GM21381 (cell line): ENCODE measurements at regions not wholly inside any gene's neighbourhood (a gene's known extent, or its start where the extent isn't known, plus 50 kb on each side); places are given as distances from the start of the nearest gene placed in this dataset.

Source experiments
- ATAC-seq: cut with Tn5 transposase; IDR thresholded peaks from one replicate; pipeline ENCODE4 v1.9.1; 2021; ENCODE audit warnings: mild to moderate bottlenecking, moderate library complexity; ENCODE audit not compliant: unreplicated experiment

- no peak for ATAC-seq
Measured at GRCh38 chr14:62130441-62130840, 368.2 kb downstream of the SNAPC1 start.

- ATAC-seq, result no peak
Measured at GRCh38 chr14:62133776-62134550, 371.7 kb downstream of the SNAPC1 start.

GRCh38 chr14:62138593-62138992 is 376.4 kb downstream of the SNAPC1 start:
- no peak for ATAC-seq

DNA sequence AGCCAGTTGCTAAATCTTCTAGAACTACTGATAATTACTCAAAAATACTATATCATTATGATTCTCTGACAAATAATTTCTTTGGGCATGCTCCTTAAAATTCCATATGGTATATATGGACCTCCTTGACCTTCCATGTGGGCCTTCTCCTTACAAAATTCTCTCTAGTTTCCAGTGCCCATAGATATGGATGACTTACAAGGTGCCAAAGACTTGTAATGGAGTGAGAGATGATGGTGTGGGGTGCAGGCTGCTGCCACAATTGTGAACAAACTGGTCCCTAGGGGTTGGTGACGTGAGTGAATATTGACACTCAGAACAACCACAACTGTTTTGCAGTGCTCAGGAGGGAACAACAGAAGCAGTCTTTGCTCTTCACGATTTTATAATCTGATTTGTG is 378.9 kb downstream of the SNAPC1 start:
- ATAC-seq, result no peak

DNA sequence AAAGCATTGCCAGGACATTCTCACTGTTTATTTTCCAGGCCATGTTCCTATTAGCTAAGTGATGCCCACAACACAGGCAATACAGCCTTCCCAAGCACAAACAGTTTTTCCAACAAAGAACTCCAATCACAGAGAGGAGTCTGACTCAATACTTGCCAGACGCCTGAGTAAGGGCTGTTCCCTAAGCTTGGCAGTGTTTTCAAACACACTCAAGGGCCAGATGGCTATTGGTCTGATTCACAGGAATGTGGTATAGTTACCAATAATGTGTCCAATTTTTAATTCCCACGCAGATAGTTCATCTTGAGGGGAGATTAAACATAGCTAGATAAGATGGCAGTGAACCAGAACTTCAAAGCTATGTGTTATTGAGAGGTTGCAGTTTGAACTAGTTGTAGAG is 381.0 kb downstream of the SNAPC1 start:
- ATAC-seq, result no peak

DNA sequence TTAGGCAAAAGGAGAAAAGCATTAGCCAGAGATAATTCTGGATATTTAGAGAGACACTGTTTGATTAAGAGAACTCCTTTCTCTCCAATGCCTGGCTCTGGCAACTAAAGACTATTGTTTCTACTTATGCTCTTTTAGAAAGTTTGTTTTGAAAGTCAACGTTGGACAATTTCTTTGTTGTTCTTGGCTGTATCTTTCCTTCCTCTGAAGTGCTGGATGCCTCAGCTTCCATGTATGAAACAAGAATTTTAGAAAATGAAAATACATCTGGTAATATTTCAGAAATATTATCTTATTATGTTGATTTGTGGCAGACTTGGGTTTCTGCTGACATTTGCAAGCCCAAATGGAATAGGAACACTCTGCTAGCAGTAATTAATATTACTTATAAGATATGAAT is 382.6 kb downstream of the SNAPC1 start:
- no peak for ATAC-seq

DNA sequence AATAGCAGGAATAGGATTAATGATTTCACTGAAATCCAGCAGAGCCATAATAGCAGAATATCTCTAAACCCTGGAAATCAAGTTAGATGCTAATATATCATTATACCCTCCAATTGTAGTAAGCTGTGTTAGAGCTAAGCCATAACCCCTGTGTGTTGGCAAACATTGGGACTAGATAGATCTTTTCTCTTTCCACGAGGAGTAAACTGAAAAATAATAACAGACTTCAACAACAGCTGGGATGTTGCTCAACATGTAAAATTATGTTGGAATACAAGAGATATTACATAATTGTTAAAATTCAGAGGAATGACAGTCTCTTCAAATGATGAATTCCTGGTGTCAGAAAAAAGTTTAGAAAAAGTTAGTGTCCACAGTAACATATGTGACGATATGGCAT is 383.8 kb downstream of the SNAPC1 start:
- ATAC-seq, result no peak

GRCh38 chr14:62156052-62156451 is 393.8 kb downstream of the SNAPC1 start:
- ATAC-seq, result no peak

DNA sequence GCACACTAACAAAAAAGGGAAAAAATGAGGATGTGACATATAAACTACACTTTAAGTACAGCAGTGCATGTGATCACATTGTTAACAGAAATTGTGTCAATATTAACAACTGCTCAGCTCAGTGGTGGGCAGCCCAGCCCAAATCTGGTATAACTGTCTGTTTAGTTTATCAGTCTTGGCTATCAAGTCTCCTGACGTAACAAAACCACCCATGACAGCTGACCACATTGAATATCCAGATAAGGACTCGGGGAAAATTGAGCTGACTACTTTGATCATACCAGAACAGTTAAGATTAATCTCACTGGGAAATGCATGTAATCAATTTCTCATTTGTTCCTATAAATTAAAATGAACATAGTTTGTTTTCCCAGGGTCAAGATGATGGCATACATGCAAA is 396.6 kb downstream of the SNAPC1 start:
- ATAC-seq, result no peak

GRCh38 chr14:62159314-62159713 is 397.1 kb downstream of the SNAPC1 start:
- ATAC-seq, result no peak

DNA sequence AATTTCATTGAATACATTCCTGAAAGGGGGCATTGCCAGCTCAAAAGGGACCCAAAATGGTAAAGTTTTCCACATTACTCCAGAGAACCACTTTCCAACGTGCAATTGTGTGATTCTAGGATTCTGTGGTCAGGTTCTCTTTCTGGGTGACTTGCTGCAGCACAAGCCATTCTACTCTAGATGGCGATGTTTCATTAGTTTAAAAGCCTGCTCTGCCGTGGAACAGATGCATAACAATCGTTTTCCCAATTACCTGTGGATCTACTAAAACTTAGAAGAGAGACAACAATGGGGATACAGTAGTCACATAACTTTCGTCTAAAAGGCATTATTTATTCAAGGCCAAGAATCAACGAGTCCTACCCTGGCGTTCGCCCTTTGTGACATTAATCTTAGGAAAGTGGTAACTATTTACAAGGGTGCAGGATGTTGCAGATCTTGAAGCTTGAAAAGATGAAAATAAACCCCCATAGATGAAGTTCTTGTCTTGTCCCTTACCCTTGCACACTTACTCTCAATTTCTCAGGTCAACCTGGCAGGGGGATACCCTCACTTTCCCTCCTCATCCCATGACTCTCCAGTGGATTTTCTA is 400.9 kb downstream of the SNAPC1 start:
- no peak for ATAC-seq

GRCh38 chr14:62168564-62169155 is 406.4 kb downstream of the SNAPC1 start:
- ATAC-seq, result no peak

GRCh38 chr14:62179367-62180018 is 417.3 kb downstream of the SNAPC1 start:
- no peak for ATAC-seq

DNA sequence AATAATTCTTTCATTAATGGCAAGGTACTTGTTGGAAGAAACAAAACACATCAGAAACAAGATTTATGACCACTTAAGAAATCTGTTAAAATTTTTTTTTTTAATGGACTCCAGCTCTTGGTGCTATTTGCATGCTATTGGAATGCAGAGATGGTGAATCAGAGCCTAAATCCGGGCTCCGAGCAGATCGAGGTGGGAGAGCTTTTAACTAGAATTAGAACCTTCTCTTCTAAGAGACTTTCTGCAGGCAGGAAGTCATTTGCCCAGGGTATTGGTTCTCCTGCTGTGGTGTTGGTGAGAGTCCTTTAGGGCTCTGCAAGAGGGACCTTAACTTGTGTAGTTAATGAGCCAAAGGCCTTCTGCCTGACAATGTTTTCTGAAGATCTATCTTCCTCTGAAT is 419.4 kb downstream of the SNAPC1 start:
- no peak for ATAC-seq

GRCh38 chr14:62185078-62185477 is 422.9 kb downstream of the SNAPC1 start:
- ATAC-seq, result no peak

DNA sequence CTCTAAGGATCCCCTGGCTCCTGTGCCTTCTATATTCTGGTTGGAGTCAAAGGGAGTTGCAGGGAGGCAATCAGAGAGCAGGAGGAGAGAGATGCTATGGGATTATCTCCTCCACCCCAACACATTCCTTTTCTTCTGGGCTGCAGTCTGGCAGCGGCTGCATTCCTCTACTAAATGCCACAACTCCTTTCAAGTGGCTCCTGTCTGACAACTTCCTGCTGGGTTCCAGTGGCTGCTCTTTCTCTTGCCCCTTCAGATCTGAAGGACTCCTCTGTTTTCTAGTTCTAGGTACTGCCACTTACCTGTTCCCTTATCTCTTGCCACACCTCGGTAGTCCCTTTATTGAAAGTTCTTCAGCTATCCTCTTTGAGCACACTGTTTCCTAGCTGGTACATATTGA is 425.0 kb downstream of the SNAPC1 start:
- no peak for ATAC-seq

GRCh38 chr14:62189698-62190097 is 427.5 kb downstream of the SNAPC1 start:
- no peak for ATAC-seq

DNA sequence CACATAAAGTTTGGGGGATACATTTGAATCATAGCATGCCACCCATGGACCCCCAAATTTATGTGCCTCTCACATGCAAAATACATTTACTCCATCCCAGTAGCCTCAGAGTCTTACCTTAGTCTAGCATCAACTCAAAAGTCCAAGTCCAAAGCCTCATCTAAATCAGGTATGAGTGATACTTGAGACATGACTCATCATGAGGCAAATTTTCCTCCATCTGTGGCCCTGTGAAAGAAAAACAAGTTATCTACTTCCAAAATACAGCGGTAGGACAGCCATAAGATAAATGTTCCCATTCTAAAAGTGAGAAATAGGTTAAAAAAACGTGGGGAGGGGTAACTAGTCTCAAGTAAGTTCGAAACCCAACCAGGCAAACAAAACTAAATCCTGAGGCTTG is 444.2 kb downstream of the SNAPC1 start:
- no peak for ATAC-seq

DNA sequence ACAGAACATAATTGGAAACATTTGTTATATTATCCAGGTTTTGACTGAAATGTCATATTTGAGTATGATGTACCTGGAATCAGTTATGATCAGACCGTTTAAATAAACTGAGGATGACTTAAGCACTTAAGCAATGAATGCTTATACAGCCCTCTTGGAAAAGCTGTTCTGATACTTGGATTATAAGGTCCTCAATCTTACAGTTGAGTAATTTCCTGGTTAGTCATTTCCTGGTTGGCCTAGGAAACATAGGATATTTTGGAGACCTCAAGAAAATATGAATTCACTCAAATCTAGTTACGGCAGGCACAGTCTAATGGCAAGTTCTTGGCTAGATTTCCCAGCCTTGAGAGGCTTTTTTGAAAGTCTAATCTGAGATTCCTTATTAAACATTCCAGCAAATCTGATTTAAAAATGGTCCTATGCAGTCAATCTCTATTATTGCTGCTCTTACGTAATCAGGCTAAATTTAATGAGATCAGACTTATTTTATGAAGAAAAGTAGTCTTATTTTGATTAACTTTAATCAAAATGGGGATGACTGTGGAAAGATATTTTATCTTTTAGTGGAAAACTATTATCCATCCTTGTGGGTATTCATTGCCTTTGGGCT is 447.2 kb downstream of the SNAPC1 start:
- ATAC-seq, result no peak

DNA sequence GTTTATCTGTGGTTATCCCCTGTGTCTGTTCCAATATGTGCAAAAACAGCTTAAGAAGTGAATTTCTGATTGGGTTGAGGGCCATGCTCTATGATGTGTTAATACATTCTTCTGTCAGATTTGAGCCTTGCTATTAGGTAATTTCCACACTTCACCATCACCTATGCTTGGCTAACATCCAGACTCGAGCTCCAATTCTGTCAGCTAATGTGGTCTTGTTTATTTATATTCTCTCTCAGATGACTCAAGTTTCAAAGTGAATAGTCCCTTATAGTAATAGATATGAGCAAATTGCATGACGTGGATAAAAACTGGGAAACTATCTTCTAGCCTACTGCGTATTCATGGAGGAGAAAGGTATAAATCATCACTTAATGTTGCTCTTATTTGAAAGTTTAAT is 451.3 kb downstream of the SNAPC1 start:
- no peak for ATAC-seq

- no peak for ATAC-seq
Measured at GRCh38 chr14:62216121-62216520, 453.9 kb downstream of the SNAPC1 start.
